Stomach (tissue), 8 donors: ENCODE measurements at regions not wholly inside any gene's neighbourhood (a gene's known extent, or its start where the extent isn't known, plus 50 kb on each side); places are given as distances from the start of the nearest gene placed in this dataset.

ENCODE experiments used
- DNase-seq, 2 donors: peaks; one replicate each; pipeline versions ENCODE4 v3.0.0 to v3.0.0-alpha.2; 2013 to 2019
- H3K27ac ChIP-seq, 5 donors: fragments of 200-600 bp in 4 of 5; sonication (generic) in 4 of 5; one replicate each; pipeline ENCODE4 v1.5.1; 2013 to 2019; ENCODE audit warnings: mild to moderate bottlenecking in 1 of 5, moderate library complexity in 1 of 5
- H3K27me3 ChIP-seq, 3 donors: fragments of 200-600 bp; sonication (generic); one replicate each; pipeline ENCODE4 v1.5.1; 2017 to 2019; ENCODE audit warnings: mixed run types in 1 of 3
- H3K36me3 ChIP-seq, 4 donors: fragments of 200-600 bp; sonication (generic); 1 replicate in 3 of 4; 2 replicates in 1 of 4; pipeline ENCODE4 v1.5.1; 2016 to 2019
- H3K4me1 ChIP-seq, 4 donors: fragments of 200-600 bp; sonication (generic); one replicate each; pipeline ENCODE4 v1.5.1; 2016 to 2019
- H3K4me3 ChIP-seq, 4 donors: fragments of 200-600 bp; sonication (generic) in 3 of 4; one replicate each; pipeline ENCODE4 v1.5.1; 2016 to 2019; ENCODE audit warnings: mild to moderate bottlenecking in 1 of 4
- H3K9me3 ChIP-seq, 4 donors: fragments of 200-600 bp; sonication (generic); one replicate each; pipeline ENCODE4 v1.5.1; 2016 to 2019
- CTCF ChIP-seq, 7 experiments: fragments of 450-650 bp in 4 of 7; fragments of 200-600 bp in 3 of 7; sonication (generic) in 3 of 7; IDR thresholded peaks; one replicate each; pipeline ENCODE4 v1.5.1; 2016 to 2019; ENCODE audit warnings: antibody characterized with exemption in 7 of 7, control low read depth in 2 of 7, mild to moderate bottlenecking in 1 of 7
- EP300 ChIP-seq: sonication (generic); formaldehyde crosslinking; IDR thresholded peaks from one replicate; pipeline ENCODE4 v1.6.1; 2017; ENCODE audit warnings: antibody characterized with exemption
- POLR2A ChIP-seq, 4 donors: fragments of 450-650 bp; IDR thresholded peaks; one replicate each; pipeline ENCODE4 v1.6.1; 2016; ENCODE audit warnings: antibody characterized with exemption in 4 of 4, control low read depth in 2 of 4, mild to moderate bottlenecking in 1 of 4, moderate library complexity in 1 of 4
- POLR2AphosphoS5 ChIP-seq, 3 donors: sonication (generic); formaldehyde crosslinking; IDR thresholded peaks; one replicate each; pipeline ENCODE4 v1.6.1; 2016; ENCODE audit warnings: antibody characterized with exemption in 3 of 3
- WGBS, 5 donors: extraction: QIAGEN DNeasy Blood & Tissue Kit in 3 of 5; methylation state at CpG; one replicate each; pipeline versions ENCODE4 v1.1.5 to v1.1.7; 2013 to 2018; 5-methylcytosine and 5-hydroxymethylcytosine counted together
- intact Hi-C: fragments of 100-400 bp; cut with DNase I; formaldehyde crosslinking; loops from one replicate; pipeline ENCODE4 v1.15.1; 2023; ENCODE audit warnings: low total_unique reads
- donor health status: healthy with polysubstance abuse.
- donor health status: Bipolar disorder and iron deficiency.
- donor health status: healthy.

- H3K4me3 ChIP-seq: no peak overlapping the region
- no peaks in the 10 kb centered on the region for H3K9me3 ChIP-seq
- H3K27ac ChIP-seq: no peak overlapping the region
- no peak for DNase-seq
- intact Hi-C loops: no loop called here
- WGBS, 5 donors: 75 to 88% (median 82%) methylated on average over 6 of the region's 6 CpGs
- TF ChIP-seq POLR2AphosphoS5 (IDR thresholded peaks at IDR 0.05) (no peak), CTCF (IDR thresholded peaks at IDR 0.05) (no peak), EP300 (no peak), POLR2A (IDR thresholded peaks at IDR 0.05) (no peak)
- H3K36me3 ChIP-seq: no peaks in the 10 kb centered on the region
- no peaks in the 10 kb centered on the region for H3K4me1 ChIP-seq
- H3K27me3 ChIP-seq: peaks cover 0 to 34% (median 3%) of the 10 kb centered on the region in 3 donors
These were observed 138.3 kb downstream of the ASB1 start for GRCh38 chr2:238565031-238565430.

- DNase-seq: no peak
- no peaks in the 10 kb centered on the region for H3K9me3 ChIP-seq
- intact Hi-C loops: no loop called here
- H3K27me3 ChIP-seq: peaks cover 0 to 34% (median 3%) of the 10 kb centered on the region in 3 donors
- H3K27ac ChIP-seq: no peak overlapping the region
- H3K36me3 ChIP-seq: no peaks in the 10 kb centered on the region
- H3K4me1 ChIP-seq: no peaks in the 10 kb centered on the region
- H3K4me3 ChIP-seq: no peak overlapping the region
- TF ChIP-seq POLR2AphosphoS5 (IDR thresholded peaks at IDR 0.05): no peak
- TF ChIP-seq POLR2A (IDR thresholded peaks at IDR 0.05): no peak
- no peak for TF ChIP-seq CTCF (IDR thresholded peaks at IDR 0.05)
- TF ChIP-seq EP300: no peak
- WGBS, 5 donors: 83 to 90% (median 86%) methylated on average over 14 to 16 of the region's 16 CpGs
These were observed 139.4 kb downstream of the ASB1 start for GRCh38 chr2:238566001-238566645.

- no peaks in the 10 kb centered on the region for H3K4me1 ChIP-seq
- no peak overlapping the region for H3K4me3 ChIP-seq
- intact Hi-C loops: no loop called here
- TF ChIP-seq POLR2A (IDR thresholded peaks at IDR 0.05) (no peak), POLR2AphosphoS5 (IDR thresholded peaks at IDR 0.05) (no peak), CTCF (IDR thresholded peaks at IDR 0.05) (no peak), EP300 (no peak)
- peak in 1 of 2 donors; percentile 59 for DNase-seq
- H3K27me3 ChIP-seq: peaks cover 0 to 34% (median 3%) of the 10 kb centered on the region in 3 donors
- no peak overlapping the region for H3K27ac ChIP-seq
- H3K36me3 ChIP-seq: no peaks in the 10 kb centered on the region
- WGBS, 5 donors: 58 to 77% (median 62%) methylated on average over 21 to 22 of the region's 22 CpGs
- no peaks in the 10 kb centered on the region for H3K9me3 ChIP-seq
These were observed 140.5 kb downstream of the ASB1 start for GRCh38 chr2:238567067-238567855.

- no peak for DNase-seq
- TF ChIP-seq POLR2A (IDR thresholded peaks at IDR 0.05): no peak
- TF ChIP-seq CTCF (IDR thresholded peaks at IDR 0.05): no peak
- Histone ChIP-seq H3K4me3 (no peak overlapping the region), H3K27me3 (peaks cover 0 to 34% (median 3%) of the 10 kb centered on the region in 3 donors), H3K4me1 (no peaks in the 10 kb centered on the region), H3K36me3 (no peaks in the 10 kb centered on the region), H3K9me3 (no peaks in the 10 kb centered on the region), H3K27ac (no peak overlapping the region)
- WGBS, 5 donors: 72 to 86% (median 79%) methylated on average over 5 to 10 of the region's 10 CpGs
- intact Hi-C loops: no loop called here
These were observed 141.3 kb downstream of the ASB1 start for GRCh38 chr2:238567996-238568395.
